GM18505 (cell line): ENCODE measurements at regions not wholly inside any gene's neighbourhood (a gene's known extent, or its start where the extent isn't known, plus 50 kb on each side); places are given as distances from the start of the nearest gene placed in this dataset.

Source experiments
- ATAC-seq: cut with Tn5 transposase; IDR thresholded peaks from one replicate; pipeline ENCODE4 v1.9.1; 2021; ENCODE audit not compliant: unreplicated experiment
- POLR2A ChIP-seq: IDR thresholded peaks from 4 replicates; pipeline ENCODE4 v1.6.1; 2011; ENCODE audit warnings: borderline replicate concordance; ENCODE audit not compliant: insufficient read depth, insufficient read length; ENCODE audit errors: extremely low read depth

- no peak for TF ChIP-seq POLR2A
- ATAC-seq: no peak
Measured at GRCh38 chr9:2340046-2340760, 281.4 kb upstream of the VLDLR start.

DNA sequence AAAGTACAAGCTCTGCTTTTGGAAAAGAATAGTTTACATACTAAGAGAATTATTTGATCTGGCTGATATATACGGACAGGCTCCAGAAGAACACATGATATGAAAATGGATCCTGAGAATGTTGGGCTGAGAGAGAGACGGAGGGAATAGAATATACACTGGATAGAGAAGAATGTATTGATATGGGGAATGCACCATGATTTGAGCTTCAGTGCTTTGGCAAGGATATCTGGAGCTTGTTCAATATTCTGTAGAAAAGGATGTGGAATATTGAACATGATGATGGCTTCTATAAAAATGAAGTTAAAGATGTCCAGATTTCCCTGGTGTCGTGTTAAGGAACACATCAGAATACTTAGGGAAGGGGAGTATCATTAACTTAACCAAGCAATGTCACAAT, 280.5 kb upstream of the VLDLR start:
- no peak for ATAC-seq
- TF ChIP-seq POLR2A: no peak

DNA sequence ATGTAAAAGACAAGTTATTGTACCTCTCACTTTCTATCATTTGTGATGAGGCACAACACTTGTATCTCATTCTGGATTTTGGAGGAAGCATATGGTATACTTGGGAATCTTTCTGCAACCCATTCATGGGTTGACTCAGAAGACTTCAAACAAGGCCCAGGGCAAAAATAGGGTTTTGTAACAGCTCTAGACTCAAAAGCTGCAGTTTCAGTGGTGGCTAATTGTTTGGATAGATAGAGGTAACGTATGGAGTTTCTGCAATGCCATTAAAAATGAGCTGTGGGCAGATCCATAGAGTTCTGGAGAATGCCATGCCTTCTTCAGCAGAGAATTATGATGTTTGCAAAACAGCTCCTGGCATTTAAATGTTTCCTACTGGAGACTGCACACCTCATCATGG, 279.6 kb upstream of the VLDLR start:
- no peak for TF ChIP-seq POLR2A

DNA sequence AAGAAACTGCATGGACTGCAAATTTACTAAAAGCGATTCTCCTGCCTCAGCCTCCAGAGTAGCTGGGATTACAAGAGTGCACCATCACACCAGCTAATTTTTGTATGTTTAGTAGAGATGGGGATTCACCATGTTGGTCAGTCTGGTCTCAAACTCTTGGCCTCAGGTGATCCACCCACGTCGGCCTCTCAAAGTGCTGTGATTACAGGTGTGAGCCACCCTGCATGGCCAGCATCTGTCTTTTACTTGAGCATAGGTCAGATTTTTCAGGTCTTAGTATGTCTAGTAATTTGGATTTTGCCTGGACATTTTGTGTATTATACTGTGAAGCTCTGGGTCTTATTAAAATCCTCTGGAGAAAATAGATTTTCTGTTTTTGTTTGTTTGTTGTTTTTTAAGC, 277.8 kb upstream of the VLDLR start:
- no peak for TF ChIP-seq POLR2A
- ATAC-seq: no peak

More for the DNA sequence above, 279.6 kb upstream of the VLDLR start:
- ATAC-seq: no peak

GRCh38 chr9:2344436-2344835, 277.2 kb upstream of the VLDLR start:
- ATAC-seq: no peak
- TF ChIP-seq POLR2A: no peak

DNA sequence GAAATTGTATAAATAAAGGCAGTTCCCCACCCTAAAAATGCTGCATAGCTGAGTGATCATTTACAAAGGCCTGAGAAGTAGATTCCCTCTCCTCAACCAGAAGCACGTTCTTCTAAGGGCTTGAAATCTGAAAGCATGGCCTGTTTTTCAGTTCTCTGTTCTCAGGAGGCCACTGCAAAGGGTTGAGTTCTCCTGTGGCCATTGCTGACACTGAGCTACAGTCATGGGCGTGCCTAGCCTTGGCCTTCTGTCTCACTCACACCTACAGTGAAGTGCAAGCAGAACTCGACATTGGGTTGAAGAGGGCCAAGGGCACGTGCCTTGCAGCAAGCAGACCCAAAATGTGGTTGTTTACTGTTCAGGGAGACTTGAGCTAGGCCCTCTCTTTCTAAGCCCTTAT, 276.6 kb upstream of the VLDLR start:
- ATAC-seq: no peak

DNA sequence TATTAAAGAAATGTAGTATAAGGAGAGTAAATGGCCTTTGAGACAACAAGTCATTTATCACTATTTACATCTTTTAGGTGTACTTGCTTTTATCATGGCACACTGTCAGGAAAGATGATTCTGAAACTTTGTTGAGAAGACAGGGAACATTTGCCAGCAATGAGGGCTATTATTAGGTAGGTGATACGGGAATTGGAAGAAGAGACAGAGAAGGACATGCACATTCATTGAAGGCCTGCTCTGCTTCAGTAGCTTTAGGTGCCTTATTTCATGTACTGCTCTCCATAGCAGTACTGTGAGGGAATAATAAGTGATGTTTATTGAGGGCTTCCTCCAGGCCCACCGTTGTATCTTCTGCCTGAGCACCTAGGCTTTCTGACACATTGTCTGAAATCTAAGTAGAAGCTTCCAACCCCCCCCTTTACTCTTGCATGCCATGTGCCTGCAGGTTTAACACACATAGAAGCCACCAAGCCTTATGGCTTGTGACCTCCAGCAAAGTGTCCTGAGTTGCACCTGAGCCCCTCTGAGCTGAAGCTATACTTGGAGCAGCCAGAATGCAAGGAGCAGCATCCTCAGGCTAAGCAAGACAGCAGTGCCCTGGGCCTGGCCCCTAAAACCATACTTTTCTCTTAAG, 275.2 kb upstream of the VLDLR start:
- TF ChIP-seq POLR2A: no peak
- ATAC-seq: no peak

More for the DNA sequence above, 276.6 kb upstream of the VLDLR start:
- TF ChIP-seq POLR2A: no peak

DNA sequence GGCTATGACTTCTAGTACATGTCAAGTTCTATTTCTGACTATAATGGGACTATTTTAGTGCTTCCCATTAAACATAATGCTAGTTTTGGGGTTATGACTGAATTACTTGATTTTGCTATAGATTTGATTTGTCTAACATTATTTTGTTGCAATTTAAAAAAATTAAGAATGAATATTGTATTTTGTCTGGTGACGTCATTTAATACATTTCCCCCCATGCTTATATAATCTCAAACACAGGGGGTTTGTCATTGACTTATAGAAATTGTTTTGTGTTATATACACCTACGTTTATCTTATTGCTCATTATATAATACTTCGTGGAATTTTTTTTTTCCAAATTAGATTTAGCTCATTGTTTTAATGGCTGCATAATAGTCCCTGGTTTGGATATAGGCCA, 270.3 kb upstream of the VLDLR start:
- no peak for ATAC-seq
- TF ChIP-seq POLR2A: no peak

DNA sequence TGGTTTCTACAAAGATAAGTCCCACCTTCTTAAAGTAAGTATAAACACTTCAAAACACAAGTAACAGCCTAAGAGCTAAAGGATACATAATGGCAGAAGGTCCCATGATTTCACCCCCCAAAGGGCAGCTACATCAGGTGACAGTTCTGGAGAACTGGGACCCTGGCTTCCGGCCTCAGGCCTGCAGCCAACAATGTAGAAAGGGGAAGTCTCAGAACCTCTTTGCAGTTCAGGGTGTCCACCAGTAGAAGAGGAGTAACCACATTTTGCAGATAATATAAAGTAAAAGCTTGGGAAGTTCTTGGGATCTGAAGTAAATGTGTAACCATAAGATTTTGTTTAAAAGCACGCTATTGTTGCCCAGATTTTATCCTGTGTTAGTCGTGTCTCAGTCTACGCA, 267.4 kb upstream of the VLDLR start:
- TF ChIP-seq POLR2A: no peak
- no peak for ATAC-seq

- TF ChIP-seq POLR2A: no peak
- ATAC-seq: no peak
Measured at GRCh38 chr9:2354856-2355696, 266.5 kb upstream of the VLDLR start.

- TF ChIP-seq POLR2A: no peak
- no peak for ATAC-seq
Measured at GRCh38 chr9:2355697-2355983, 265.9 kb upstream of the VLDLR start.

DNA sequence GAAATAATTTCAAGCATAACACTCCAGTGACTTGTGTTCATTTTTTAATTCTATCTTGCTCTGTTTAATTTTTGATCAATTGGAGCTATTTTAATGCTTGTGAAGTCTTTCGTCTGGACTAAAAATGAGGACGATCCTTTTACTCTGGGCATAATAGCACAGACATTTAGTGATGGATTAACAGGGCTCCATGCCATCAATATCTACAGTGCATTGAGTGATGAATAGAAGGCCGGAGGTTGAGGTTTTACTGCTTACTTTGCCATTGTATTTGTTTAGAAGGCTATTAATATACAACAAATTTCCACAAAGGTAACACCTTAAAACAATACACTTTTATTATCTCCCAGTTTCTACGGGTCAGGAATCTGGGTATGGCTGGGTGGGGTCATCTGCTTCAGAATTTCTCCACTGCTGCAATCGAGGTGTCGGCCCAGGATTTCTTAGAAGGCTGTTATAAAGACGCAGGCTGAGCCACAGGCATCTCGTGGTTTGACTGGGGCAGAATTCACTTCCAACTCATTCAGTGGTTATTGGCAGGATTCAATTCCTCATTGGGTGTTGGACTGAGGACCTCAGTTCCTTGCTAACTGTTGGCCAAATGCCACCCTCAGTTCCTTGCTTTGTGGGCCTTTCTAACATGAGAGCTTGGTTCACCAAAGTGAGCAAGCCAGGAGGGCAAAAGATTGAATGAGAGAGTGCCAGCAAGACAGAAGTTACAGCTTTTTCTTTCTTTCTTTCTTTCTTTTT, 265.4 kb upstream of the VLDLR start:
- no peak for ATAC-seq

DNA sequence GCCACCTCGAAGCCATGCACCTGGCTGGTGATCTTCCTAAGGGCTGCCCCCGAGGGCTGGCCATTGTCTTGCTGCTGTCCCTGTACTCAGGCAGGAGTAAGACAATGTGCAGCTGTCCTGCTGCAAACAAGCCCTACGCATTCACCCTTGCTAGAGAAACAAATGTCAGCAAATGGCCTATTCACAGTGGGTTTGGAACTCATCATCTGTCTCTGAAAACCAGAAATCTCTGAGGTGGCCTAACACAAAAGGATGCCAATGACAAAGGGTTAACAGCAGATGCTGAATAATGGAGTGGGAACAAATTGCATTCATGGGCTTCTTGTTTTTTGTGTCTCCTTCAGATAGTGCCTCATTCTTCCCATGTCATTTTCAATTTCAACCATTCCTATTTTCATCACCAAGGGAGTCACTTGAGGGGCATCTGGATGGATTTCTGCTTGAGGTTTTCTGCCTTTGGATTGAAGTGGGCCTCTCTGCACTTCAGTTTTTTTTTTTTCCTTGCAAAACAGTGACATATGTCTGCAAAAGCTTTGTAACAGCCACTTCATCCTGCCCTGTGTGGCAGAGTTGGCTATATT, 261.6 kb upstream of the VLDLR start:
- no peak for TF ChIP-seq POLR2A
- no peak for ATAC-seq

More for the DNA sequence above, 265.4 kb upstream of the VLDLR start:
- no peak for TF ChIP-seq POLR2A
